Retinal pigment epithelial cell (primary cell): ENCODE measurements at regions not wholly inside any gene's neighbourhood (a gene's known extent, or its start where the extent isn't known, plus 50 kb on each side); places are given as distances from the start of the nearest gene placed in this dataset.
"Not testable (repeated sequence)": the region's sequence is repeated elsewhere in the genome, so short reads cannot be mapped to it uniquely, and the experiment has no call there.

Source experiments
- DNase-seq: peaks from one replicate; pipeline ENCODE4 v3.0.0-alpha.2; 2010; ENCODE audit warnings: low read depth
- H3K4me3 ChIP-seq: 2 replicates; pipeline ENCODE4 v1.5.1; 2011; ENCODE audit warnings: mild to moderate bottlenecking, low read length, control low read depth, moderate library complexity
- CTCF ChIP-seq: conservative IDR thresholded peaks from 2 replicates; pipeline ENCODE4 v1.5.1; 2011; ENCODE audit warnings: low read depth, low read length, control low read depth, inconsistent platforms

DNA sequence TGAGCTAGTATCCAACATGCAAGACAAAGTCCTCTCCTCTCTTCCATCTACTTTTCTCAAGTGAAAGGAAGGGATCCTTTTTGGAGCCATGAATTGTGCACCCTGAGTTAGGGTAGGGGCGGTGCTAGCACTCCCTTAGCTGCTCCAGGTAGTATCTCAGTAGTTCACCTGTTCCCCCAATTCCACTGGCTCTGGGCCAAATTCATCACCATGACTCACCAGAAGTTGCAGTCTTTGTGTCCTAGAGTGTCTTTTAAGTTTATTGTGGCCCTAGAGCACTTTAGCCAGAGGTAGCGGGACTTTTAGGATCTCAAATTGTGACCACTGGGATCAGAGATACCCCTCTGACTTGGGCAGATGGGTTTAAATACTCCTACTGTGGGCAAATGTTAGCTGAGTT, 398.6 kb upstream of the ANO5 start:
- no peak overlapping the region for H3K4me3 ChIP-seq
- no peak for TF ChIP-seq CTCF
- no peak for DNase-seq

DNA sequence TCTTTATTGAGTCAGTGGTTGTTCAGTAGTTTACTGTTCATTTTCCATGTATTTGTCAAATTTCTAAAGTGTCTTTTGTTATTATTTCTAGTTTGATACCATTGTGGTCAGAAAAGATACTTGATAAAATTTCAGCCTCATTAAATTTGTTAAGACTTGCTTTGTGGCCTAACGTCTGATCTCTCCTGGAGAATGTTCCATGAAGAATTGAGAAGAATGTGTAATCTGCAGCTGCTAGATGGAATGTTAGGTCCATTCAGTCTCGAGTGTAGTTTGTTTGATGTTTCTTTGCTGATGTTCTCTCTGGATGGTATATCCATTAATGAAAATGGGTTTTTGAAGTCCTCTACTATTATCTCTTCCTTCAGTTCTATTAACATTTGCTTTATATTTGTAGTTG, 394.7 kb upstream of the ANO5 start:
- DNase-seq: no peak
- no peak overlapping the region for H3K4me3 ChIP-seq
- no peak for TF ChIP-seq CTCF

GRCh38 chr11:21804523-21804922, 388.4 kb upstream of the ANO5 start:
- DNase-seq, H3K4me3 ChIP-seq: not testable (repeated sequence)

- H3K4me3 ChIP-seq: no peak overlapping the region
- no peak for TF ChIP-seq CTCF
- DNase-seq: no peak
These were observed 386.4 kb upstream of the ANO5 start for GRCh38 chr11:21806508-21806907.

- no peak for DNase-seq
- TF ChIP-seq CTCF: no peak
- H3K4me3 ChIP-seq: no peak overlapping the region
These were observed 385.9 kb upstream of the ANO5 start for GRCh38 chr11:21806947-21807346.

- no peak for TF ChIP-seq CTCF
- DNase-seq: no peak
- H3K4me3 ChIP-seq: no peak overlapping the region
These were observed 385.5 kb upstream of the ANO5 start for GRCh38 chr11:21807350-21807749.

- TF ChIP-seq CTCF: no peak
- no peak overlapping the region for H3K4me3 ChIP-seq
- no peak for DNase-seq
These were observed 382.2 kb upstream of the ANO5 start for GRCh38 chr11:21810650-21811049.

- H3K4me3 ChIP-seq: no peak overlapping the region
- DNase-seq: no peak
- TF ChIP-seq CTCF: no peak
These were observed 381.3 kb upstream of the ANO5 start for GRCh38 chr11:21811572-21811971.
